Adrenal gland (tissue), 9 donors: ENCODE measurements at regions not wholly inside any gene's neighbourhood (a gene's known extent, or its start where the extent isn't known, plus 50 kb on each side); places are given as distances from the start of the nearest gene placed in this dataset.

Source experiments
- DNase-seq, 7 donors: peaks; one replicate each; pipeline ENCODE4 v3.0.0-alpha.2; 2019 to 2020
- H3K27ac ChIP-seq, 5 donors: fragments of 200-600 bp; sonication (generic) in 4 of 5; 1 replicate in 3 of 5; 2 replicates in 2 of 5; pipeline versions ENCODE4 v1.5.1 to v1.8.0; 2016 to 2020; ENCODE audit warnings: mild to moderate bottlenecking in 1 of 5
- H3K27me3 ChIP-seq: fragments of 200-600 bp; 2 replicates; pipeline ENCODE4 v1.8.0; 2021
- H3K36me3 ChIP-seq, 2 donors: fragments of 200-600 bp; replicated peaks in 1 of 2; 1 replicate in 1 of 2; 2 replicates in 1 of 2; pipeline versions ENCODE4 v1.5.1 to v1.8.0; 2018 to 2022
- H3K4me1 ChIP-seq, 2 donors: fragments of 200-600 bp; replicated peaks in 1 of 2; 1 replicate in 1 of 2; 2 replicates in 1 of 2; pipeline versions ENCODE4 v1.5.1 to v1.8.0; 2018 to 2021
- H3K4me3 ChIP-seq, 4 donors: fragments of 200-600 bp; sonication (generic) in 3 of 4; one replicate each; pipeline ENCODE4 v1.5.1; 2016 to 2018
- H3K9me3 ChIP-seq, 3 donors: fragments of 200-600 bp; sonication (generic) in 1 of 3; replicated peaks in 1 of 3; 1 replicate in 2 of 3; 2 replicates in 1 of 3; pipeline versions ENCODE4 v1.5.1 to v1.8.0; 2016 to 2021
- POLR2A ChIP-seq, 2 donors: fragments of 450-650 bp; IDR thresholded peaks; one replicate each; pipeline ENCODE4 v1.6.1; 2017; ENCODE audit warnings: antibody characterized with exemption in 2 of 2, mild to moderate bottlenecking in 2 of 2, moderate library complexity in 1 of 2
- WGBS, 4 donors: extraction: QIAGEN DNeasy Blood & Tissue Kit in 2 of 4; methylation state at CpG; one replicate each; pipeline versions ENCODE4 v1.1.5 to v1.1.7; 2013 to 2017; 5-methylcytosine and 5-hydroxymethylcytosine counted together
- intact Hi-C, 2 donors: fragments of 100-400 bp; cut with DNase I; formaldehyde crosslinking; loops; one replicate each; pipeline versions ENCODE4 v1.14.1 to v1.15.0; 2022 to 2023
- TF ChIP-seq, protein P1 (sequence below), 6 experiments: fragments of 450-650 bp in 4 of 6; fragments of 200-600 bp in 2 of 6; sonication (generic) in 1 of 6; IDR thresholded peaks; 1 replicate in 5 of 6; 2 replicates in 1 of 6; pipeline versions ENCODE4 v1.5.1 to v1.8.0; 2016 to 2021; ENCODE audit warnings: antibody characterized with exemption in 6 of 6, mild to moderate bottlenecking in 2 of 6, moderate library complexity in 1 of 6
- donor health status: healthy with polysubstance abuse.
- donor health status: Bipolar disorder and iron deficiency.
- donor health status: DM: yes; HTN: yes; CAD: no.
- donor health status: DM: no; HTN: no; CAD: no.
- donor health status: DM: no; HTN: no; CAD: no.

DNA sequence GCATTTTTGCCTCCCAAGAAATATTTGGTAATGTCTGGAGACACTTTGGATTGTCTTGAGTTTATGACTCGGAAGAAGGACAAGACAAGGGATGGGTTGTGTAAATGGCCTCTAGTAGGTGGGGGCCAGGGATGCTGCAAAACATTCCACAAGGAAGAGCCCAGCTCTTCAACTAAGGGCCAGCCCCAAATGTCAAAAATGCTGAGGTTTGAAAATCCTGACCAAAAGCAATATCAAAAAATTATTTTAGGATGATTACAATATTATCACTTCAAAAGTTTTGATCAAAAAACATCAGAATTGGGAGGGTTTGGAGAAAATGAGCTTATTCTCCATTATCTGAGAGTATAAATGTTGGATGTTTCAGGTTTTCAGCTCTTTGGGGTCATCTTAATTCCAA lies 248.9 kb upstream of the SLC24A2 start:
- intact Hi-C loops = no loop called here
- DNase-seq = no peak

DNA sequence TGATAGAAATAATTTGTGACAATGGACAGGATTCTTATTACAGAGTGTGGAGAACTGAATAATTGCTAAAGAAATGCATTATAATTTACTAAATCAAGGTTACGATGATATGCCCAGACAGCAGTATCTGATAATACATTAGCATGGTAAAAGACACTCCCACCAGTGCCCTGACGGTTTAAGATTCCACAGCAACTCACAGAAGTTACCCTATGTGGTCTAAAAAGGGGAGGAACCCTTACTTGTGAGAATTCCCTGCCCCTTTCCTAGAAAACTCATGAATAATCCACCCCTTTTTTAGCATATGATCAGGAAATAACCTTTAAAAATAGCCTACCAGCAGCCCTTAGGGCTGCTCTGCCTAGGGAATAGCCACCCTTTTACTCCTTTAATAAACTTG lies 244.7 kb upstream of the SLC24A2 start:
- Histone ChIP-seq H3K4me3 (no peak overlapping the region), H3K9me3 (no peaks in the 10 kb centered on the region), H3K4me1 (no peaks in the 10 kb centered on the region), H3K27me3 (no peaks in the 10 kb centered on the region), H3K36me3 (no peaks in the 10 kb centered on the region), H3K27ac (no peak overlapping the region)
- intact Hi-C loops = no loop called here
- no peak for DNase-seq
- WGBS, 4 donors = 67 to 75% (median 72%) methylated on average over 2 of the region's 2 CpGs
- TF ChIP-seq, protein P1, sequence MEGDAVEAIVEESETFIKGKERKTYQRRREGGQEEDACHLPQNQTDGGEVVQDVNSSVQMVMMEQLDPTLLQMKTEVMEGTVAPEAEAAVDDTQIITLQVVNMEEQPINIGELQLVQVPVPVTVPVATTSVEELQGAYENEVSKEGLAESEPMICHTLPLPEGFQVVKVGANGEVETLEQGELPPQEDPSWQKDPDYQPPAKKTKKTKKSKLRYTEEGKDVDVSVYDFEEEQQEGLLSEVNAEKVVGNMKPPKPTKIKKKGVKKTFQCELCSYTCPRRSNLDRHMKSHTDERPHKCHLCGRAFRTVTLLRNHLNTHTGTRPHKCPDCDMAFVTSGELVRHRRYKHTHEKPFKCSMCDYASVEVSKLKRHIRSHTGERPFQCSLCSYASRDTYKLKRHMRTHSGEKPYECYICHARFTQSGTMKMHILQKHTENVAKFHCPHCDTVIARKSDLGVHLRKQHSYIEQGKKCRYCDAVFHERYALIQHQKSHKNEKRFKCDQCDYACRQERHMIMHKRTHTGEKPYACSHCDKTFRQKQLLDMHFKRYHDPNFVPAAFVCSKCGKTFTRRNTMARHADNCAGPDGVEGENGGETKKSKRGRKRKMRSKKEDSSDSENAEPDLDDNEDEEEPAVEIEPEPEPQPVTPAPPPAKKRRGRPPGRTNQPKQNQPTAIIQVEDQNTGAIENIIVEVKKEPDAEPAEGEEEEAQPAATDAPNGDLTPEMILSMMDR (IDR thresholded peaks at IDR 0.05) = no peak
- TF ChIP-seq POLR2A (IDR thresholded peaks at IDR 0.05) = no peak

More for the DNA sequence above, 248.9 kb upstream of the SLC24A2 start:
- Histone ChIP-seq H3K27me3 (no peaks in the 10 kb centered on the region), H3K9me3 (no peaks in the 10 kb centered on the region), H3K4me1 (no peaks in the 10 kb centered on the region), H3K4me3 (no peak overlapping the region), H3K36me3 (no peaks in the 10 kb centered on the region), H3K27ac (no peak overlapping the region)
- TF ChIP-seq POLR2A (IDR thresholded peaks at IDR 0.05) = no peak
- TF ChIP-seq, protein P1 (IDR thresholded peaks at IDR 0.05) = no peak
- WGBS, 4 donors = 79 to 90% (median 86%) methylated on average over 1 of the region's 1 CpG

DNA sequence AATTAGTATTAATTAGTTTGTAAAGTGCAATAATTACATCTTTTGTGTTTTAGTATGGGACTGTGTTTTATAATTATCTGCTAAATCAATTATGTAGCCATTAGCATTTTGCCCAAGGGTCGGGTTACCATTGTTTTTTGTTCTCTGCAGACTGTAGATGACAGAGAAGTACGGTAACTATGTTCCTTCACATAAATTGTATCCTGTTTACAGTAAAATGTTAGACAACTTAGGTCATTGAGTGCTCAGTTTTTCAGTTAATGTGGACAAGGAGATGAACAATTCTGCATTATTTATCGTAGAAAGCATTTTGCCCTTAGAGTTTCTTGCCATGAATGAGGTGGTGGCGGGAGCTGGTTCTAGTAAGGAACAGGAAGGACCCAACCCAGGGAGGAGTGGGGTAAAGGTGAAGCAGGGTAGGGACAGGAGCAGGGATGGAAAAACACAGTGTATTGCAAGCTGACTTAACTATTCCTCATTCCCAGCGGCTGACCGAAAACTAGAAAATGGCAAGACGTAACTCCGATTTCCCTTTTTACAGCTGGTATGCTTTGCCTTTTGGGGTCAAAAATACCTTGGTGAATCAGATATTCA lies 243.7 kb upstream of the SLC24A2 start:
- H3K27me3 ChIP-seq = no peaks in the 10 kb centered on the region
- intact Hi-C loops = no loop called here
- H3K36me3 ChIP-seq = no peaks in the 10 kb centered on the region
- H3K9me3 ChIP-seq = no peaks in the 10 kb centered on the region
- TF ChIP-seq, protein P1 (IDR thresholded peaks at IDR 0.05) = no peak
- TF ChIP-seq POLR2A (IDR thresholded peaks at IDR 0.05) = no peak
- H3K4me1 ChIP-seq = no peaks in the 10 kb centered on the region
- no peak for DNase-seq
- 74 to 79% (median 75%) methylated on average over 8 of the region's 8 CpGs for WGBS, 4 donors
- H3K27ac ChIP-seq = no peak overlapping the region
- no peak overlapping the region for H3K4me3 ChIP-seq

DNA sequence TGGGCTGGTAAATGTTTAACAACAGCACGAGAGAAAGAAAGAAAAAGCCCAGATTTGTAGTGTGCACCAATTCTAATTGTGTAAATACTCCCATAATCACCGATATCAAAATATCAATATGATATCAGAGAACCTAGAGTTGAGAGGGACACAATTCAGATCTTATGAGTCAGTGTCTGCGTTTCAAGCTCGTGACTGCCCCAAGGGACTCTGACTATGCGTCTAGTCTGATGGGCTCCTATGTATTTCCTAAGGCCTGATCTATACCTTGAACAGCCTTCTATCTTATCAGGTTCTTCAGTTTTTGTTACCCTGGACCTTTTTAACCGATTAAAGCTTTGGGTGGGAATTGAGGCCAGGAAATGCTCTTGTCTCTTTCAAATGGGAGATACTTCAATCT lies 243.0 kb upstream of the SLC24A2 start:
- WGBS, 4 donors = 76 to 88% (median 84%) methylated on average over 6 of the region's 6 CpGs
- H3K27ac ChIP-seq = no peak overlapping the region
- H3K4me1 ChIP-seq = no peaks in the 10 kb centered on the region
- DNase-seq = no peak
- H3K9me3 ChIP-seq = no peaks in the 10 kb centered on the region
- no peaks in the 10 kb centered on the region for H3K27me3 ChIP-seq
- no peak overlapping the region for H3K4me3 ChIP-seq
- intact Hi-C loops = no loop called here
- H3K36me3 ChIP-seq = no peaks in the 10 kb centered on the region
- TF ChIP-seq, protein P1 (IDR thresholded peaks at IDR 0.05) = no peak
- TF ChIP-seq POLR2A (IDR thresholded peaks at IDR 0.05) = no peak
